GM19328 (cell line): ENCODE measurements at regions not wholly inside any gene's neighbourhood (a gene's known extent, or its start where the extent isn't known, plus 50 kb on each side); places are given as distances from the start of the nearest gene placed in this dataset.
"Not testable (repeated sequence)": the region's sequence is repeated elsewhere in the genome, so short reads cannot be mapped to it uniquely, and the experiment has no call there.

Experiments used
- ATAC-seq: cut with Tn5 transposase; IDR thresholded peaks from one replicate; pipeline ENCODE4 v1.9.1; 2021; ENCODE audit warnings: mild to moderate bottlenecking, moderate library complexity; ENCODE audit not compliant: unreplicated experiment

DNA sequence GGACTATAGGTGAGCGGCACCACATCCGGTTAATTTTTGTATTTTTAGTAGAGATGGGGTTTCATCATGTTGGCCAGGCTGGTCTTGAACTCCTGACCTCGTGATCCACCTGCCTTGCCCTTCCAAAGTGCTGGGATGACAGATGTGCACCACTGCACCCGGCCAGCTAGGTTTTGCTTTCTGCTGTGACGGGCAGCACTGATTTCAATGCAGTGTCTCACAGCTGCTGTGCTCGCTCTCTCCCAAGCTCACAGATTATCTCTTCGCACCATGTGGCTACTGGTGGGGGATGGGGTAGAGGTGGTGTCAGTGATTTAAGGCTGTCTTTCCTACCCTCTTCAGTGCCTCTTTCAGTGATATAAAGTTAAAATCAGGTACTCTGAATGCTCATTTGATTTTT lies 909.1 kb downstream of the TRHDE start:
- no peak for ATAC-seq

DNA sequence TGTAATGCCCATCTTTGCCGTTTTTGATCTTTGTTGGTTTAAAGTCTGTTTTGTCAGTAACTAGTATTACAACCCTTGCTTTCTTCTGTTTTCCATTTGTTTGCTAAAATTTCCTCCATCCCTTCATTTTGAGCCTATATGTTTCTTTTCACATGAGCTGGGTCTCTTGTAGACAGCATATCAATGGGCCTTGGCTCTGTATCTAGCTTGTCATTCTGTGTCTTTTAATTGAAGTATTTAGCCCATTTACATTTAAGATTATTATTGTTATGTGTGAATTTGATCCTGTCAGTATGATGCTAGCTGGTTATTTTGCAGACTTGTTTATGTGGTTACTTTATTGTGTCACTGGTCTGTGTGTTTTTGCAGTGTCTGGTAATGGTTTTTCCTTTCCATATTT lies 913.2 kb downstream of the TRHDE start:
- no peak for ATAC-seq

DNA sequence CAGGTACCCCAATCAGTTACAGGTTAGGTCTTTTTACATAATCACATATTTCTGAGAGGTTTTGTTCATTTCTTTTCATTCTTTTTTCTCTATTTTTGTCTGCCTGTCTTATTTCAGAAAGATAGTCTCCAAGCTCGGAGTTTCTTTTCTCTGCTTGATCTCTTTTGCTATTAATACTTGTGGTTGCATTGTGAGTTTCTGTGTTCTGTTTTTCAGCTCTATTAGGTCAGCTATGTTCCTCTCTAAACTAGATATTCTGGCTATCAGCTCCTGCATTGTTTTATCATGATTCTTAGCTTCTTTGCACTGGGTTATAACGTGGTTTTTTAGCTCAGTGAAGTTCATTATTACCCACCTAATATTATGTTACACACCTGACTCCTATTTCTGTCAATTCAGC lies 914.1 kb downstream of the TRHDE start:
- ATAC-seq, result no peak

GRCh38 chr12:73187765-73188164 lies 915.6 kb downstream of the TRHDE start:
- no peak for ATAC-seq

DNA sequence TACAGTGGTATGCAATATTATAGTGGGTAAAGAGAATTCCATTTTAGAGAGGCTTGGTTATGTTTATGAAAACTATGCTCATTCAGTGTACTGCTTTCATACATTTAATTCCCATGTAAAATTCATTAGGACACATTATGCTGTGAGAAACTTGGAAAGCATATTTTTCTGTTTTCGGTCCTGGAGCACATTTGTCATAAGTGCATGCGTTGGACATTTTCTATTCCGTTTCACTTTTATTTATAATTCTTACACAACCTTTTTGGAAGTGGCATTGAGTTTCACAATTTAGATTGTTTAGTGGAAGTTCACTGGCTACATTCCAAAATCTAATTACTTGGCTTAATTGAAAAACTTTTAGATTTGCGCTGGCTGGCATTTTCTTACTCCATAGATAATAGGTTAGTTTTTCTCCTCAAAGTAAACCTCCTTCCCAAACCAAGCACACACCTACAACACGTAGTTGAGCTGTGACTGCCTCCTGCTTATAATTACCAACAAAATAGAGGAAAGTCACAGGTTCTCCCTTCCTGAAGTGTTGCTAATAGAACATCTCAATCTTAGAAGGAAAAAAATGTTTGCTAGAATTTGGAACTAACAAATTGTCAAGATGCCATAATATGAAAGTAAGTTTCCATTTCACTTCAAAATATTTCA lies 938.5 kb downstream of the TRHDE start:
- no peak for ATAC-seq

DNA sequence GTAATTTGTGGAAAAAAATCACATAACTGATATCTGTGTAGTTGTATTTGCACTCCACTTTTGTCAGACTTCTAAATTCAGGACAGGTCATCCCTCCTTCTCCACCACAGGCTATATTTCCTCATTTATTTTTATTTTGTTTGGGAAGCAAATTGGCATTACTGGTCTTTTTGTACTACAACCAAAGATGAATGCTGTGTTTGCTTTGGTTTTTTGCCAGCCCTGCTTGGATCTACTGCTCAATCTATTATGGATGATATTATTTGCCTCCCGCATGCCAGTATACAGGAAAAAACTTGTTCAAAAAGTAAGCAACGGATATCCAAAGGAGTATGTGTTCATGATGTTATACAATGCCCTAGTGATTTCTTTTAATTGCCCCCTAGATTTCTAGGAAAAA lies 948.8 kb downstream of the TRHDE start:
- no peak for ATAC-seq

DNA sequence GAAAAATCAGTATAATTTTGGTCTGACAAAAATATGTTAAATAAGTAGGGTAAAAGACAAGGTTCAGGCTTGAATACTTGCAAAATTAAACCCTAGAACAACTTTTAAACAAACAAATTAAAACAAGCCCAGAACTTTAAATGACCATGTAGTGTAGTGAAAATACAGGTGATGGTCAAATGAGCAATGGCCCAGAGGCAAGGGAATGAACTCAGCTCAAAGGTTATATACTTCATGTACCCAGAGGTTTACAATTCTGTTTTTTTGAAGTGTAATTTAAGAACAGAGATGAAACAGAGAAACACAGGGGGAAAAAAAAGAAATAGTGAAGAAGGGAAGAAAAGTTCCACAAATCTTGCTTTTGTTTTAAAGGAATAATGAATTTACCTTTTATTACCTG lies 949.2 kb downstream of the TRHDE start:
- no peak for ATAC-seq

DNA sequence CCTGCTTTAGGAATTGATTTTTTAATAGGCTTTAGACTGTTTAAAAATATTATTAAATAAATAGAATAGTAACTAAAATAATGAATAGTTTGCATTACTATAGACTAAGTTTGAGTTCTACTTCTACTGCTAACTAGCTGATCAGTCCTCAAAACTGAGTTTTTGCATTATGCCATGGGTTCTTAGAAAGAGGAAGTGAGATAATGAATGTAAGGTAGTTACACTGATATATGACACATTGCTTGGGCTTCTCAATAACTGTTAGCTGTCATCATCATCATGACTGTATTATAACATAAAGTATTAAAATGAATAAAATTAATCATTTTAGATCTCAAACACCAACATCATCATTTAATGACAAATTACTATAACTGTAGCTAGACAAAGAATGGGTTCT lies 949.7 kb downstream of the TRHDE start:
- ATAC-seq, result no peak

DNA sequence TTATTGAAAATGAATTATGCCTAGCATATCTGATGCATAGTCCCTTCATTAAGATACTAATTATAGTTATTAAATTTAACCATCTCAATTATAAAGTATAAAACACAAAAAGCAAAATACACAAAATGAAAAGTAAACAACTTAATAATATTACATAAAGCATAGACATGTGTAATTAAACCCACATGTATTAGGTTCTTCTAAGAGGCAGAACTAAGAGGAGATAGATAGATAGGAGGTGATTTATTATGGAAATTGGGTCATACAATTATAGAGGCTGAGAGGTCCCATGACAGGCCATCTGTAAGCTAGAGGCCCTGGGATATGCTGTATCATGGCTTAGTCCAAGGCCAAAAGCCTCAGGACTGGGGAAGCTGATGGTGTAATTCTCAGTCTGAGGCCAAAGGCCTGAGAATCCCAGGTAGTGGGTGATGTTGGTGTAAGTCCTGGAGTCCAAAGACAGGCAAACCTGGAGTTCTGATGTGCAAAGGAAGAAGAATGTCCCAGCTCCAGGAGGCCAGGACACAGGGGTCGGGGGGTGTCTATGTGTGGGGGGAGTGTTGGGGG lies 953.3 kb downstream of the TRHDE start:
- ATAC-seq, result no peak

DNA sequence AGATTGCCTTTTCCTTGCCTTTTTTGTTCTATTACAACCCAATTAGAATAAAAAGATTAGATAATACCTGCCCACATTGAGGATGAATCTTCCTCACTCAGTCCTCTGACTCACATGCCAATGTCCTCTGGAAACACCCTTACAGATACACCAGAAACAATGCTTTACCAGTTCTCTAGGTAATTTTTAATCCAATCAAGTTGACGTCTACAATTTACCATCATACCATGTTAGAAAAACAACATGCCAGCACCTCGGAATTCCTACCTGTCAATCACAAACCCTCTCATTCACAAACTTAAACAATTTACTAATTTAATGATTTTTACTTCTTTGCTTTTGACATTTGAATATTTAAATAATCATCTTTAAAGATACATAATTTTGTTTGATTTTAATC lies 953.8 kb downstream of the TRHDE start:
- no peak for ATAC-seq

DNA sequence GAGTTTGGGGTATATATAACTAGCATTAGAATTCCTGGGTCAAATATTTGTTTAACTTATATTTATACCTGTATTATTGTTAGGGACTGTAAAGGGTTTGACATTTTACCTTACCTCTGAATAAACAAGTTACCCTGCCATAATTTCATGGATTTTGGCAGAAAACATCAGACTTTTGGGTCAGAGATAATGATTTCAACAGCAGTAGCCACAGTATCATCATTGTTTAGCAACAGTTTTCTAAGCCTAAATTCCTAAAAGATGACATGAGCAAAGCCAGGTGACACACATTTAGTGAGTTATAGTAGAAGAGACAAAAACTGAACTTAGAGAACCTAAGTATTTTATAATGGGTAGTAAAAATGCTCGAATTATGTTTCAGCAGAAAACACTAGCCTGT lies 954.4 kb downstream of the TRHDE start:
- ATAC-seq, result no peak

- ATAC-seq, result not testable (repeated sequence)
Observed at GRCh38 chr12:73228828-73229227, 956.7 kb downstream of the TRHDE start.

GRCh38 chr12:73235387-73235786 lies 963.2 kb downstream of the TRHDE start:
- no peak for ATAC-seq

GRCh38 chr12:73240110-73240509 lies 967.9 kb downstream of the TRHDE start:
- no peak for ATAC-seq

GRCh38 chr12:73262788-73263381 lies 990.7 kb downstream of the TRHDE start:
- ATAC-seq, result no peak

GRCh38 chr12:73266206-73266605 lies 994.0 kb downstream of the TRHDE start:
- ATAC-seq, result no peak

DNA sequence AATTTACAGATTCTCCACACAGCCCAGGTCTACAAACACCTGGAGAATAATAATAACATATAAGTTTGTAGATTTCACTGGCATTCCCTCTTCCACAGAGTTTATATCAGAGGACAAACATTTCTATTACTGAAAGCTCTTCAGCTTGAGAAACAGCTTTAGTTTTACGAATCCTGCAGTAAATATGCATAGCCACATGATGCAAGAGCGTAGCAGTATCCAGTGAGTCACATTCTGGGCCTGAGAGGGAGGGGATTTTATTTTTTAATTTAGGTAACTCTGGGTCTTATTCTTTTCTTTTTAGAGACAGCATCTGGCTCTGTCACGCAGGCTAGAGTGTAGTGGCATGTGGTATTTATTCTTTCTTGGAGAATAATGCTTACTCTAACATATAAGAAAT lies 1002.8 kb downstream of the TRHDE start:
- ATAC-seq, result no peak

GRCh38 chr12:73277971-73278370 lies 1005.8 kb downstream of the TRHDE start:
- no peak for ATAC-seq

GRCh38 chr12:73301530-73301929 lies 1029.4 kb downstream of the TRHDE start:
- no peak for ATAC-seq

GRCh38 chr12:73307260-73307659 lies 1035.1 kb downstream of the TRHDE start:
- no peak for ATAC-seq

DNA sequence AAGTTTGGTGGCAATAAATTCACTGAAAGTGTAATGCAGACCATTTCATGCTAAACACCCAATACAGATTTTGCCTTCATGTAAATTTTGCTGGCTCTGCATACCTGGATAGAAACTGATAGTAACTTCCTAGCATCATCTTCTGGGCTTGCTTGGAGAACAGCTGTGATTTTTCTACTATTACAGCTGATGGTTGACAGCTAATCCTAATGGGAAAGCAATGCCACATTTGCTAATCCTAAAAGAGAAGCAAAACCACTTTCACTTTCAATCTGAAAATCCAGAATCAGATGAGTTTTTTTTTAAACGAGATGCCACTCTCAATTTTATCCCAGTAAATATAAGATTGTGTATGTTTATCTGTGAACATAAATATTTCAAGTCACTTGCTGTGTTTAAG lies 1035.9 kb downstream of the TRHDE start:
- ATAC-seq, result no peak

GRCh38 chr12:73308747-73309146 lies 1036.6 kb downstream of the TRHDE start:
- ATAC-seq, result no peak

DNA sequence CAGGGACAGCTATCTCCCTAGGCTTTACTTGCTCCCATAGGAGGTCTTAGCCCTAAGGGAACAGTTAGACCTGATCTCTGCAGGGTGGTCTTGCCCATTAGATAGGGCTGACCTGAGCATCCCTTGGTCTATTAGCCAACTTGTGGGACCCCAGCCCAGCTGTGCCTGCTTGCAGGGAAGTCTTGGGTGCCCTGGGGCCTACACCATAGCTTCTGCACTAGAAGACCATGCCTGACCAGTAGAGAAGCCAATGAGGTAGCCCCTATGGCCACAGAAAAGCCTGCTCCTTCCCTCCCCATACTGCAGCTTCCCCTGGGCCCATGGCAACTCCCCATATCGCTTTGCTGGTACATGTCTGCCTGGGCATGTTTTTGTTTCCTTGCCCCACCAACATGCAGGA lies 1049.1 kb downstream of the TRHDE start:
- no peak for ATAC-seq
